Stimulated activated memory B cell treated with anti-CD40 and anti-IgM and Interleukin-4, amounts not matched to agents 10 μg/mL and 1 μg/mL and 100 μg/mL, for 72 hours (primary cell): ENCODE measurements at regions not wholly inside any gene's neighbourhood (a gene's known extent, or its start where the extent isn't known, plus 50 kb on each side); places are given as distances from the start of the nearest gene placed in this dataset.

Experiments
- ATAC-seq: fragments of 150-1000 bp; cut with Tn5 transposase; 2 replicates; pipeline ENCODE4 v1.10.0; 2021
- H3K27ac Mint-ChIP-seq: one replicate; pipeline ENCODE4 v1.8.0; 2022; ENCODE audit warnings: mild to moderate bottlenecking, mixed read lengths
- H3K27me3 Mint-ChIP-seq: one replicate; pipeline ENCODE4 v1.8.0; 2022; ENCODE audit warnings: mixed read lengths
- H3K36me3 Mint-ChIP-seq: one replicate; pipeline ENCODE4 v1.8.0; 2022; ENCODE audit warnings: mixed read lengths
- H3K4me1 Mint-ChIP-seq: one replicate; pipeline ENCODE4 v1.8.0; 2022; ENCODE audit warnings: mixed read lengths
- H3K4me3 Mint-ChIP-seq: one replicate; pipeline ENCODE4 v1.8.0; 2022; ENCODE audit warnings: mild to moderate bottlenecking, moderate library complexity, mixed read lengths
- H3K9me3 Mint-ChIP-seq: one replicate; pipeline ENCODE4 v1.8.0; 2022; ENCODE audit warnings: mixed read lengths

- Mint-ChIP-seq H3K27ac (no peak overlapping the region), H3K36me3 (no peaks in the 10 kb centered on the region), H3K4me3 (no peak overlapping the region), H3K4me1 (no peaks in the 10 kb centered on the region), H3K9me3 (peaks cover under 1% of the 10 kb centered on the region), H3K27me3 (peaks cover 22% of the 10 kb centered on the region)
- no peak for ATAC-seq
Observed at GRCh38 chr20:48150568-48150967, 365.3 kb upstream of the SULF2 start.

DNA sequence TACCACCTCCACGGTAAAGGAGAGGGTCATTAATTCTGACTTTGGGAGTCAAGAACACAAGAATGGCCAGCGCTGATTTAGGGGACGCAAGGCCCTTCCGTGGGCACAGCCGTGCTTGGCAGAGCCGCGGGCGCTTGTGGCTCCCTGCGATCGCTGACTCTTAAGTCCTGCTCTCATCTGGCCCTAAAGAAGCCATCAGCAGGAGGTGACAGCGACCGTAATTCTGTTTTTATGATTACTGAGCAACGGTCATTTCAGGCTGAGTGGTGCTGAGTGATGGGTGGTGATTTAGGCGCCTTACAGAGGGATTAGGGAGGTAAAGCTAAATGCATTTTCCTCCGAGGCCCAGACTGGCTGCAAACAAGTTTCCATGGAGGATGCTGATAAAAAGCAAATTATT lies 364.6 kb upstream of the SULF2 start:
- Mint-ChIP-seq H3K4me1 (no peaks in the 10 kb centered on the region), H3K36me3 (no peaks in the 10 kb centered on the region), H3K27ac (no peak overlapping the region), H3K9me3 (no peaks in the 10 kb centered on the region), H3K4me3 (no peak overlapping the region), H3K27me3 (peaks cover 20% of the 10 kb centered on the region)
- ATAC-seq, result no peak

- Mint-ChIP-seq H3K27me3 (peaks cover 12% of the 10 kb centered on the region), H3K27ac (no peak overlapping the region)
Observed at GRCh38 chr20:48148916-48149672, 363.8 kb upstream of the SULF2 start.

DNA sequence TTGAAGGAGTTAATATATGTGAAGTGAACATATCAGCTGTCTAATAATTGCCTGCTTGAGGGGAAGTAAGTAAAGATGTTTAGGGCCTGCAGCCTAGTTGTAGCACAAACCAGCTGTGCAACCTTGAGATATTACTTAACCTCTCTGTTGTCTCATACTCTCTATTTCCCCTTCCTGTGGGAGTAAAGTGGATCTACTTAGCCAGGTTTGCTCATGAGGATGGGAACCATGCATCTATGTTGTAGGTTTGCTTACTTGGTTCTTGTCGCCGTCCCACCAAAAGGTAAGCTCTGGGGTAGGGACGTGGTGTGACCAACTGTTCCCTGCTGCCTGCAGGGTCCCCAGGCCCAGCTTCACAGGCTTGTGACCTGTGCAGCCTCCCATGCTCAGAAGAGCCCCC lies 362.7 kb upstream of the SULF2 start:
- ATAC-seq, result no peak
- H3K27ac Mint-ChIP-seq, result no peak overlapping the region
- H3K4me1 Mint-ChIP-seq, result no peaks in the 10 kb centered on the region
- peaks cover 5% of the 10 kb centered on the region for H3K27me3 Mint-ChIP-seq
- H3K9me3 Mint-ChIP-seq, result no peaks in the 10 kb centered on the region
- H3K36me3 Mint-ChIP-seq, result no peaks in the 10 kb centered on the region
- no peak overlapping the region for H3K4me3 Mint-ChIP-seq

More at GRCh38 chr20:48148916-48149672, 363.8 kb upstream of the SULF2 start:
- no peaks in the 10 kb centered on the region for H3K36me3 Mint-ChIP-seq
- ATAC-seq, result no peak
- H3K4me1 Mint-ChIP-seq, result no peaks in the 10 kb centered on the region
- H3K4me3 Mint-ChIP-seq, result no peak overlapping the region
- H3K9me3 Mint-ChIP-seq, result no peaks in the 10 kb centered on the region

- Mint-ChIP-seq H3K4me3 (no peak overlapping the region), H3K9me3 (no peaks in the 10 kb centered on the region), H3K4me1 (no peaks in the 10 kb centered on the region), H3K36me3 (no peaks in the 10 kb centered on the region), H3K27me3 (peaks cover 11% of the 10 kb centered on the region), H3K27ac (no peak overlapping the region)
- no peak for ATAC-seq
Observed at GRCh38 chr20:48147311-48147710, 362.0 kb upstream of the SULF2 start.

DNA sequence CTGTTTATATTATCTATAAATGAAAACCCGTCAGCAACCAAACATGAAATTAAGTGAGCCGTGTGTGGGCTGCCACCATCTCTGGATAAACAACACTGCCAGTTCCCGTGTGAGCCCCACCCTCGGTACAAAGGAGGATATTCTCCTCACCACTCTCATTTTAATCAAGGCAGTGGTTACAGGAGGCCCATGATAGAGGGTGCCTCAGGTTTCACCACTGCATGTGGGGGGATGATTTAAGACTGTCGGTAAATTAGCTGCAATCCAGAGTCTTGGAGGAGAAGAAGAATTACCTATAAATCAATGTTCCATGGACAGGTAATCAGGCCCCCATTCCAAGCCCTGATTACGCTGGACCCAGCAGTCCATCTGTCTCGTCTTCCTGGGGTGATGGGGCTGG lies 361.6 kb upstream of the SULF2 start:
- Mint-ChIP-seq H3K4me3 (no peak overlapping the region), H3K27ac (no peak overlapping the region), H3K27me3 (peaks cover 16% of the 10 kb centered on the region), H3K36me3 (no peaks in the 10 kb centered on the region), H3K9me3 (no peaks in the 10 kb centered on the region), H3K4me1 (no peaks in the 10 kb centered on the region)
- ATAC-seq, result no peak

DNA sequence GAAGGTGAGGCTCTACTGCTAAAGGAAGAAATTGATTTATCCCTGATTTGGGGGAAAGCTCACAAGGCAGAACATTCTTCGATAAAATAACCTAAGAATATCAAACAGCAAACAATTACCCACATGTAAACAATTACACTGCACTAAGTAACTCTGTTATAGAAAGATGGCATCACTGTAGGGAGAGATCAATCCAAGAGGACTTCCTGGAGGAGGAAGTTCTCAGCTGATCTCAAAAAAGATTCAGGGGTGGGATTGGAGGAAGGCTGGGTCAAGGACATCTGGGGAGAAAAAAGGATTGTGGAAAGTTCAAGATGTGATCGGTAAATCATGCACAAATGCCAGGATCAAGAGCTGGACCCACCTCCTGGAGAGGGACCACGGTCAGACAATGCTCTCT lies 361.0 kb upstream of the SULF2 start:
- H3K27me3 Mint-ChIP-seq, result peaks cover 21% of the 10 kb centered on the region
- no peak for ATAC-seq
- H3K4me3 Mint-ChIP-seq, result no peak overlapping the region
- no peak overlapping the region for H3K27ac Mint-ChIP-seq
- H3K4me1 Mint-ChIP-seq, result no peaks in the 10 kb centered on the region
- peaks cover 5% of the 10 kb centered on the region for H3K9me3 Mint-ChIP-seq
- peaks cover 4% of the 10 kb centered on the region for H3K36me3 Mint-ChIP-seq

GRCh38 chr20:48143435-48144081 lies 358.3 kb upstream of the SULF2 start:
- H3K9me3 Mint-ChIP-seq, result peaks cover 5% of the 10 kb centered on the region
- no peak overlapping the region for H3K4me3 Mint-ChIP-seq
- no peak overlapping the region for H3K27ac Mint-ChIP-seq
- H3K36me3 Mint-ChIP-seq, result peaks cover 6% of the 10 kb centered on the region
- peaks cover 44% of the 10 kb centered on the region for H3K27me3 Mint-ChIP-seq
- no peaks in the 10 kb centered on the region for H3K4me1 Mint-ChIP-seq
- no peak for ATAC-seq

DNA sequence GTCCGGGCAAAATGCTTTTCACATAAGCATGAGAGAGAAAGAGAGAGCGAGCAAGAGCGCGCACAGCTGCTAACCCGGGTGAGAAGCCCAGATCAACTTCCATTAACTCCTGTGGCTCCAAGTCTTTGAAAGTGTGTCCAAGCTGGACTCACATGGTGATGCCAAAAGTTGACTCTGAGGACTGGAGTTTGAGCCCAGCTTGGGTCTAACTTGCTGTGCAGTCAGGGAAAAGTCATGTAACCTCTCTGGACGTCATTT lies 357.2 kb upstream of the SULF2 start:
- ATAC-seq, result no peak
- Mint-ChIP-seq H3K27ac (no peak overlapping the region), H3K36me3 (peaks cover 6% of the 10 kb centered on the region), H3K4me1 (no peaks in the 10 kb centered on the region), H3K27me3 (peaks cover 55% of the 10 kb centered on the region), H3K4me3 (no peak overlapping the region), H3K9me3 (peaks cover 5% of the 10 kb centered on the region)

- ATAC-seq, result no peak
- peaks cover 60% of the 10 kb centered on the region for H3K27me3 Mint-ChIP-seq
- H3K36me3 Mint-ChIP-seq, result peaks cover 6% of the 10 kb centered on the region
- no peaks in the 10 kb centered on the region for H3K4me1 Mint-ChIP-seq
- peaks cover 5% of the 10 kb centered on the region for H3K9me3 Mint-ChIP-seq
- H3K4me3 Mint-ChIP-seq, result no peak overlapping the region
- no peak overlapping the region for H3K27ac Mint-ChIP-seq
Observed at GRCh38 chr20:48141660-48142515, 356.6 kb upstream of the SULF2 start.

GRCh38 chr20:48139262-48140041 lies 354.2 kb upstream of the SULF2 start:
- H3K4me1 Mint-ChIP-seq, result no peaks in the 10 kb centered on the region
- H3K27me3 Mint-ChIP-seq, result peaks cover 66% of the 10 kb centered on the region
- no peak overlapping the region for H3K27ac Mint-ChIP-seq
- H3K4me3 Mint-ChIP-seq, result no peak overlapping the region
- no peak for ATAC-seq
- H3K9me3 Mint-ChIP-seq, result peaks cover 5% of the 10 kb centered on the region
- H3K36me3 Mint-ChIP-seq, result peaks cover 6% of the 10 kb centered on the region

- H3K36me3 Mint-ChIP-seq, result no peaks in the 10 kb centered on the region
- no peak for ATAC-seq
- no peak overlapping the region for H3K4me3 Mint-ChIP-seq
- H3K4me1 Mint-ChIP-seq, result no peaks in the 10 kb centered on the region
- H3K9me3 Mint-ChIP-seq, result peaks cover 4% of the 10 kb centered on the region
- H3K27ac Mint-ChIP-seq, result no peak overlapping the region
- peaks cover 43% of the 10 kb centered on the region for H3K27me3 Mint-ChIP-seq
Observed at GRCh38 chr20:48132834-48133233, 347.6 kb upstream of the SULF2 start.

- no peak overlapping the region for H3K27ac Mint-ChIP-seq
- no peaks in the 10 kb centered on the region for H3K36me3 Mint-ChIP-seq
- no peaks in the 10 kb centered on the region for H3K4me1 Mint-ChIP-seq
- H3K27me3 Mint-ChIP-seq, result peaks cover 31% of the 10 kb centered on the region
- no peak overlapping the region for H3K4me3 Mint-ChIP-seq
- ATAC-seq, result no peak
- H3K9me3 Mint-ChIP-seq, result peaks cover 4% of the 10 kb centered on the region
Observed at GRCh38 chr20:48131581-48131980, 346.3 kb upstream of the SULF2 start.

- Mint-ChIP-seq H3K4me1 (no peaks in the 10 kb centered on the region), H3K9me3 (peaks cover 4% of the 10 kb centered on the region), H3K36me3 (no peaks in the 10 kb centered on the region), H3K27me3 (peaks cover 28% of the 10 kb centered on the region), H3K4me3 (no peak overlapping the region), H3K27ac (no peak overlapping the region)
- ATAC-seq, result no peak
Observed at GRCh38 chr20:48129345-48129942, 344.2 kb upstream of the SULF2 start.

GRCh38 chr20:48128436-48128835 lies 343.2 kb upstream of the SULF2 start:
- ATAC-seq, result no peak
- Mint-ChIP-seq H3K27ac (no peak overlapping the region), H3K4me3 (no peak overlapping the region), H3K9me3 (peaks cover 4% of the 10 kb centered on the region), H3K36me3 (no peaks in the 10 kb centered on the region), H3K27me3 (peaks cover 22% of the 10 kb centered on the region), H3K4me1 (no peaks in the 10 kb centered on the region)
